HCT116 (cell line): ENCODE measurements at regions not wholly inside any gene's neighbourhood (a gene's known extent, or its start where the extent isn't known, plus 50 kb on each side); places are given as distances from the start of the nearest gene placed in this dataset.

ENCODE experiments used
- ATAC-seq: fragments of 200-7000 bp; cut with Tn5 transposase; 2 replicates; pipeline ENCODE4 v1.9.1; 2020; ENCODE audit warnings: mild to moderate bottlenecking, moderate library complexity
- BruUV-seq: library from RNA; stranded (reverse); fragments of 400-500 nt; replicated peaks from 2 replicates; lab custom pipeline; 2021; lab: Mats Ljungman, UMichigan
- CTCF ChIA-PET: fragments of 300-600 bp; sonication (Branson Sonifier 250); formaldehyde crosslinking; loops from one replicate; lab custom pipeline; 2021; ENCODE audit warnings: antibody characterized with exemption; lab: Charles Lee
- POLR2A ChIA-PET: fragments of 300-600, 350-600 bp; sonication (Branson Sonifier 250); formaldehyde crosslinking; loops from one replicate; lab custom pipeline; 2021; ENCODE audit warnings: antibody characterized with exemption; lab: Charles Lee
- RAD21 ChIA-PET, 2 experiments: fragments of 300-600 bp; sonication (Branson Sonifier 250); formaldehyde crosslinking; loops; one replicate each; lab custom pipeline; 2023; ENCODE audit warnings: low total read pairs in 2 of 2; ENCODE audit not compliant: uncharacterized antibody in 2 of 2, unreplicated experiment in 2 of 2, low non-redundant PET in 1 of 2; lab: Charles Lee
- DNase-seq: peaks from one replicate; pipeline ENCODE4 v3.0.0-alpha.2; 2010; ENCODE audit warnings: low read depth, low spot score
- H2AFZ ChIP-seq: fragments of 200-600 bp; shearing (Covaris generic), sonication (generic); 2 replicates; pipeline ENCODE4 v1.6.1; 2017; ENCODE audit warnings: low read depth, mixed run types, mixed read lengths, antibody characterized with exemption, low read length; ENCODE audit not compliant: poor library complexity, severe bottlenecking
- H3K27ac ChIP-seq: 2 replicates; pipeline ENCODE4 v1.5.1; 2012; ENCODE audit warnings: low read depth, low read length
- H3K27me3 ChIP-seq: fragments of 200-600 bp; sonication (generic); 2 replicates; pipeline ENCODE4 v1.6.1; 2016; ENCODE audit warnings: mixed run types, low read length, mixed read lengths; ENCODE audit not compliant: insufficient read depth
- H3K36me3 ChIP-seq, 2 experiments: fragments of 200-500 bp in 1 of 2; fragments of 200-600 bp in 1 of 2; sonication (Bioruptor generic) in 1 of 2; sonication (generic) in 1 of 2; 2 replicates each; pipeline versions ENCODE4 v1.5.1 to v1.6.1; 2014 to 2016; ENCODE audit warnings: low read length in 2 of 2, inconsistent platforms in 1 of 2, mixed read lengths in 1 of 2, mixed run types in 1 of 2; ENCODE audit not compliant: insufficient read depth in 2 of 2, control insufficient read depth in 1 of 2
- H3K4me1 ChIP-seq, 2 experiments: fragments of 200-600 bp in 1 of 2; sonication (generic) in 1 of 2; 2 replicates each; pipeline versions ENCODE4 v1.5.1 to v1.6.1; 2012 to 2017; ENCODE audit warnings: low read length in 2 of 2, inconsistent platforms in 1 of 2, mild to moderate bottlenecking in 1 of 2, mixed read lengths in 1 of 2, mixed run types in 1 of 2, moderate library complexity in 1 of 2; ENCODE audit not compliant: insufficient read depth in 2 of 2, control insufficient read depth in 1 of 2
- H3K4me2 ChIP-seq: fragments of 200-600 bp; sonication (generic); 2 replicates; pipeline ENCODE4 v1.6.1; 2017; ENCODE audit warnings: mixed run types, low read length, mixed read lengths
- H3K4me3 ChIP-seq, 2 experiments: fragments of 200-600 bp in 1 of 2; sonication (generic) in 1 of 2; replicated peaks in 1 of 2; 2 replicates each; pipeline ENCODE4 v1.5.1; 2011 to 2016; ENCODE audit warnings: low read length in 2 of 2, control low read depth in 1 of 2, low read depth in 1 of 2, mild to moderate bottlenecking in 1 of 2, mixed read lengths in 1 of 2, mixed run types in 1 of 2
- H3K79me2 ChIP-seq: fragments of 200-600 bp; sonication (generic); 2 replicates; pipeline ENCODE4 v1.6.1; 2017; ENCODE audit warnings: mild to moderate bottlenecking, mixed run types, low read length, moderate library complexity, mixed read lengths; ENCODE audit not compliant: insufficient read depth
- H3K9ac ChIP-seq: fragments of 200-600 bp; sonication (generic); 2 replicates; pipeline ENCODE4 v1.6.1; 2016; ENCODE audit warnings: low read length, mixed read lengths
- H3K9me2 ChIP-seq: fragments of 200-600 bp; sonication (generic), shearing (Covaris generic); 2 replicates; pipeline ENCODE4 v1.6.1; 2017; ENCODE audit warnings: mixed run types, mild to moderate bottlenecking, moderate library complexity; ENCODE audit not compliant: insufficient read depth
- H3K9me3 ChIP-seq, 2 experiments: fragments of 200-500 bp in 1 of 2; fragments of 200-600 bp in 1 of 2; sonication (Bioruptor generic) in 1 of 2; sonication (generic) in 1 of 2; 2 replicates each; pipeline ENCODE4 v1.6.1; 2014 to 2017; ENCODE audit warnings: low read length in 2 of 2, mixed read lengths in 2 of 2, inconsistent platforms in 1 of 2, low read depth in 1 of 2, mild to moderate bottlenecking in 1 of 2, mixed run types in 1 of 2, moderate library complexity in 1 of 2; ENCODE audit not compliant: control insufficient read depth in 1 of 2, insufficient read depth in 1 of 2
- H4K20me1 ChIP-seq: fragments of 200-600 bp; sonication (generic), shearing (Covaris generic); 2 replicates; pipeline ENCODE4 v1.6.1; 2017; ENCODE audit warnings: mixed run types, mild to moderate bottlenecking, moderate library complexity; ENCODE audit not compliant: insufficient read depth
- CBX3 ChIP-seq: IDR thresholded peaks from 2 replicates; pipeline ENCODE4 v1.6.1; 2012; ENCODE audit warnings: low read depth
- EZH2 ChIP-seq: fragments of 200-600 bp; sonication (generic); IDR thresholded peaks from 2 replicates; pipeline ENCODE4 v1.6.1; 2017; ENCODE audit warnings: antibody characterized with exemption, mixed run types
- EZH2phosphoT487 ChIP-seq: fragments of 200-600 bp; IDR thresholded peaks from 2 replicates; pipeline ENCODE4 v1.6.1; 2018; ENCODE audit warnings: antibody characterized with exemption, borderline replicate concordance
- POLR2A ChIP-seq: IDR thresholded peaks from 2 replicates; pipeline ENCODE4 v1.7.0; 2011; ENCODE audit warnings: borderline replicate concordance; ENCODE audit not compliant: insufficient read depth, insufficient read length; ENCODE audit errors: extremely low read depth
- RAD21 ChIP-seq: IDR thresholded peaks from 2 replicates; pipeline ENCODE4 v1.6.1; 2012; ENCODE audit warnings: low read depth, mild to moderate bottlenecking
- SIN3A ChIP-seq: IDR thresholded peaks from 2 replicates; pipeline ENCODE4 v1.6.1; 2012; ENCODE audit warnings: low read depth
- SP1 ChIP-seq: IDR thresholded peaks from 2 replicates; pipeline ENCODE4 v1.6.1; 2012; ENCODE audit warnings: low read depth
- YY1 ChIP-seq: IDR thresholded peaks from 2 replicates; pipeline ENCODE4 v1.6.1; 2011; ENCODE audit warnings: low read length, low read depth, moderate library complexity, mild to moderate bottlenecking; ENCODE audit not compliant: insufficient replicate concordance; ENCODE audit errors: extremely low read depth
- ZNF274 ChIP-seq: fragments of 200-500 bp; sonication (Bioruptor generic); IDR thresholded peaks from 2 replicates; pipeline ENCODE4 v1.6.1; 2014; ENCODE audit warnings: mild to moderate bottlenecking, low read depth, low read length, inconsistent platforms
- intact Hi-C: fragments of 100-400 bp; cut with micrococcal nuclease; formaldehyde crosslinking; loops from 2 replicates; pipeline ENCODE4 v1.10.0; 2022
- TF ChIP-seq, protein P1 (sequence below): IDR thresholded peaks from 2 replicates; pipeline ENCODE4 v1.6.1; 2012
- TF ChIP-seq, protein P2 (sequence below), 3 experiments: fragments of 200-600 bp in 1 of 3; sonication (generic) in 1 of 3; IDR thresholded peaks in 2 of 3; conservative IDR thresholded peaks in 1 of 3; 2 replicates each; pipeline ENCODE4 v1.5.1; 2012 to 2017; ENCODE audit warnings: low read depth in 2 of 3, low read length in 2 of 3, antibody characterized with exemption in 1 of 3, borderline replicate concordance in 1 of 3, control low read depth in 1 of 3, mild to moderate bottlenecking in 1 of 3, mixed read lengths in 1 of 3, mixed run types in 1 of 3, moderate library complexity in 1 of 3; ENCODE audit not compliant: insufficient read depth in 1 of 3
- TF ChIP-seq, protein P3 (sequence below): IDR thresholded peaks from 2 replicates; pipeline ENCODE4 v1.6.1; 2011; ENCODE audit warnings: mild to moderate bottlenecking, low read length, moderate library complexity; ENCODE audit not compliant: insufficient replicate concordance; ENCODE audit errors: extremely low read depth

DNA sequence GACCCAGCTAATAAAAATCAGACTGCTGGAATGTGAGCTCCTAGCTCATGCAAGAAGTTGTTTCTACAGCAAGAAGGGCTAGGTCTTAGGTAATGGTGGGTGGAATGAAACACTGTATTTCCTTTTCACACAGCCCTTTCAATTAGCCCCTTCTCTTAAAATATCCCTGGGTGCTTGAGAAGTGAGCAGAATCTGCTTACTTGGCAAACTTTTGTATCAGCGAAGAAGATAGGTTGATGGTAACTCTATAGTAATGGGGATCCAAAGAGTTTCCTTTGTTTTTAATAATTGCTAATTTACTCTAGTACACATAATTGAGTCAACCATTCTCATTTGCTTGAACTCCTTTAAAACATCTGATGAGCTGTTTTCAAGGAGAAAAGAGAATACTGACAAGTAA lies 100.6 kb upstream of the FSCB start:
- Histone ChIP-seq H3K27ac (no peak overlapping the region), H3K36me3 (no peaks in the 10 kb centered on the region), H3K4me2 (no peak overlapping the region), H3K9me3 (no peaks in the 10 kb centered on the region), H3K9ac (no peak overlapping the region), H4K20me1 (no peaks in the 10 kb centered on the region), H3K4me3 (no peak overlapping the region), H3K9me2 (no peaks in the 10 kb centered on the region), H3K27me3 (no peaks in the 10 kb centered on the region), H3K4me1 (no peaks in the 10 kb centered on the region), H3K79me2 (no peaks in the 10 kb centered on the region), H2AFZ (no peak overlapping the region)
- no peak for ATAC-seq
- RAD21 ChIA-PET: no interaction called here
- no peak for DNase-seq
- POLR2A ChIA-PET: no interaction called here
- intact Hi-C loops: no loop called here
- TF ChIP-seq, protein P1, sequence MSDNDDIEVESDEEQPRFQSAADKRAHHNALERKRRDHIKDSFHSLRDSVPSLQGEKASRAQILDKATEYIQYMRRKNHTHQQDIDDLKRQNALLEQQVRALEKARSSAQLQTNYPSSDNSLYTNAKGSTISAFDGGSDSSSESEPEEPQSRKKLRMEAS: no peak
- no peak for TF ChIP-seq RAD21
- no peak for TF ChIP-seq SIN3A
- CTCF ChIA-PET: no interaction called here
- no TSS peak for BruUV-seq

DNA sequence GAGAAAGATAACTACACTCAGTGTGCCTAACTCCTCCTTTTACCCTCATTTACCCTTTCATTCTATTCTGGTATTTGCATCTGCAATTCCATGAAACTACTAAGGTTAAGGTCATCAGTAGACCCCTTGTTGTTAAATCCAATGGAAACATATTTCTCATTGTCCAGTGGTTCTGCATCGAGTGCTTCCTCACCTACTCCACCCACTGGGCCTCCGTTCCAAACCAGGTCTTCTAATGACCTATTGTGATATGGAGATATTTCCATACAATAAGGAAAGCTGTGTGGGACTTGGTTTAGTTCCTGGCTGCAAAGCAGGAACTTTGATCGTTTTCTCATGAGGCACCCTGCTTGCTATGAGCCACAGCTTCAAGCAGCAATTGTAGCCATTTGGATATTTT lies 99.5 kb upstream of the FSCB start:
- Histone ChIP-seq H3K4me3 (no peak overlapping the region), H3K4me2 (no peak overlapping the region), H3K9me3 (no peaks in the 10 kb centered on the region), H3K36me3 (no peaks in the 10 kb centered on the region), H3K27ac (no peak overlapping the region), H2AFZ (no peak overlapping the region), H3K27me3 (no peaks in the 10 kb centered on the region), H3K4me1 (no peaks in the 10 kb centered on the region), H3K9me2 (no peaks in the 10 kb centered on the region), H3K9ac (no peak overlapping the region), H4K20me1 (no peaks in the 10 kb centered on the region), H3K79me2 (no peaks in the 10 kb centered on the region)
- intact Hi-C loops: no loop called here
- POLR2A ChIA-PET: no interaction called here
- no TSS peak for BruUV-seq
- DNase-seq: no peak
- no peak for ATAC-seq
- CTCF ChIA-PET: no interaction called here
- TF ChIP-seq ZNF274 (no peak), SP1 (no peak), EZH2 (no peak), YY1 (no peak), RAD21 (no peak), POLR2A (no peak), EZH2phosphoT487 (no peak), SIN3A (no peak), CBX3 (no peak)
- TF ChIP-seq, protein P2, sequence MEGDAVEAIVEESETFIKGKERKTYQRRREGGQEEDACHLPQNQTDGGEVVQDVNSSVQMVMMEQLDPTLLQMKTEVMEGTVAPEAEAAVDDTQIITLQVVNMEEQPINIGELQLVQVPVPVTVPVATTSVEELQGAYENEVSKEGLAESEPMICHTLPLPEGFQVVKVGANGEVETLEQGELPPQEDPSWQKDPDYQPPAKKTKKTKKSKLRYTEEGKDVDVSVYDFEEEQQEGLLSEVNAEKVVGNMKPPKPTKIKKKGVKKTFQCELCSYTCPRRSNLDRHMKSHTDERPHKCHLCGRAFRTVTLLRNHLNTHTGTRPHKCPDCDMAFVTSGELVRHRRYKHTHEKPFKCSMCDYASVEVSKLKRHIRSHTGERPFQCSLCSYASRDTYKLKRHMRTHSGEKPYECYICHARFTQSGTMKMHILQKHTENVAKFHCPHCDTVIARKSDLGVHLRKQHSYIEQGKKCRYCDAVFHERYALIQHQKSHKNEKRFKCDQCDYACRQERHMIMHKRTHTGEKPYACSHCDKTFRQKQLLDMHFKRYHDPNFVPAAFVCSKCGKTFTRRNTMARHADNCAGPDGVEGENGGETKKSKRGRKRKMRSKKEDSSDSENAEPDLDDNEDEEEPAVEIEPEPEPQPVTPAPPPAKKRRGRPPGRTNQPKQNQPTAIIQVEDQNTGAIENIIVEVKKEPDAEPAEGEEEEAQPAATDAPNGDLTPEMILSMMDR (IDR thresholded peaks at IDR 0.05 in 2 of 3, conservative IDR thresholded peaks at IDR 0.05 in 1 of 3; ENCODE audit: borderline replicate concordance in 1 of 3, insufficient read depth in 1 of 3, low read depth in 2 of 3, low read length in 2 of 3): no peak
- TF ChIP-seq, protein P1: no peak
- TF ChIP-seq, protein P3, sequence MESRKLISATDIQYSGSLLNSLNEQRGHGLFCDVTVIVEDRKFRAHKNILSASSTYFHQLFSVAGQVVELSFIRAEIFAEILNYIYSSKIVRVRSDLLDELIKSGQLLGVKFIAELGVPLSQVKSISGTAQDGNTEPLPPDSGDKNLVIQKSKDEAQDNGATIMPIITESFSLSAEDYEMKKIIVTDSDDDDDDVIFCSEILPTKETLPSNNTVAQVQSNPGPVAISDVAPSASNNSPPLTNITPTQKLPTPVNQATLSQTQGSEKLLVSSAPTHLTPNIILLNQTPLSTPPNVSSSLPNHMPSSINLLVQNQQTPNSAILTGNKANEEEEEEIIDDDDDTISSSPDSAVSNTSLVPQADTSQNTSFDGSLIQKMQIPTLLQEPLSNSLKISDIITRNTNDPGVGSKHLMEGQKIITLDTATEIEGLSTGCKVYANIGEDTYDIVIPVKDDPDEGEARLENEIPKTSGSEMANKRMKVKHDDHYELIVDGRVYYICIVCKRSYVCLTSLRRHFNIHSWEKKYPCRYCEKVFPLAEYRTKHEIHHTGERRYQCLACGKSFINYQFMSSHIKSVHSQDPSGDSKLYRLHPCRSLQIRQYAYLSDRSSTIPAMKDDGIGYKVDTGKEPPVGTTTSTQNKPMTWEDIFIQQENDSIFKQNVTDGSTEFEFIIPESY: no peak
- RAD21 ChIA-PET: no interaction called here
